H4 (cell line): ENCODE measurements at regions not wholly inside any gene's neighbourhood (a gene's known extent, or its start where the extent isn't known, plus 50 kb on each side); places are given as distances from the start of the nearest gene placed in this dataset.
A peak's percentile ranks its signal among the peaks of the same experiment; 100 is the strongest.
"Not testable (repeated sequence)": the region's sequence is repeated elsewhere in the genome, so short reads cannot be mapped to it uniquely, and the experiment has no call there.

Experiments used
- DNase-seq: peaks from one replicate; pipeline ENCODE4 v3.0.0-alpha.2; 2015; ENCODE audit warnings: low spot score

GRCh38 chr11:109933126-109933525 lies 160.1 kb upstream of the ZC3H12C start:
- no peak for DNase-seq

DNA sequence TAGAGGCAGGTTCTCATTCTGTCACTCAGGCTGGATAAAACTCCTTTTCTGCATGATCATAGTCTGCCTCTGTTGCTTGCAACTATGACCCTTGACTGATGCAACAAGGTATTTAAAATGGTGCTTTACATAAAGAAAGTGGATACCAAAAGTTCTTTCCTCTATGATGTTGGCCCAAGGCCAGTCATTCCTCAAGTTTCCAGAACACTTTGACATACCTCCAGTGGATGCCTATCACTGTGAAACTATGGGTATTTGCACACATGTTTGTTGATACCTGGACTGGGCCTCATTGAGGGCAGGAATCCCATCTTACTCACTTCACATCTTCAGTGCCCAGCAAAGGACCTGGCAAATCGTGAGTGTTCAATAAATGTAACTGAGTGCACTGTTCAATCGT lies 159.0 kb upstream of the ZC3H12C start:
- no peak for DNase-seq

GRCh38 chr11:109936661-109937180 lies 156.5 kb upstream of the ZC3H12C start:
- no peak for DNase-seq

- no peak for DNase-seq
Observed at GRCh38 chr11:109937968-109938367, 155.2 kb upstream of the ZC3H12C start.

- DNase-seq = peak; percentile 89
Observed at GRCh38 chr11:109939166-109939810, 153.9 kb upstream of the ZC3H12C start.

DNA sequence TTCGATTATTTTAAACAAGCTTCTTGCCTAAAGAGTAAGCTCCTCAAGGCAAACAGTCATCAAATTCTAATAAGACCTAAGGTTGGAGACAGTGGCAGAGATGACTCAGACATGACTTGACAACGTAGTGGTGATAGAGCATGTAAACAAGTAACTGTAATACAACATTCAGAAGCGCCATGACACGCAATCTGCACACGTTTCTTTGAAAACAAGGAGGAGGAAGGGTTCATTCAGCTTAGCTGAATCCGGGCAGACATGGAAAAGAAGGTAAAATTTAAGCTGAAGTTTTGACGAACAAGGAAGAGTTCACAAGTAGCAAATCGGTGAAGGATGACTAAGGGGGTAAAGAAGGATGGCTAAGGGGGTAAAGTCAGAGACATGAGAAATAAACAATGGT lies 152.4 kb upstream of the ZC3H12C start:
- peak; percentile 94 for DNase-seq

DNA sequence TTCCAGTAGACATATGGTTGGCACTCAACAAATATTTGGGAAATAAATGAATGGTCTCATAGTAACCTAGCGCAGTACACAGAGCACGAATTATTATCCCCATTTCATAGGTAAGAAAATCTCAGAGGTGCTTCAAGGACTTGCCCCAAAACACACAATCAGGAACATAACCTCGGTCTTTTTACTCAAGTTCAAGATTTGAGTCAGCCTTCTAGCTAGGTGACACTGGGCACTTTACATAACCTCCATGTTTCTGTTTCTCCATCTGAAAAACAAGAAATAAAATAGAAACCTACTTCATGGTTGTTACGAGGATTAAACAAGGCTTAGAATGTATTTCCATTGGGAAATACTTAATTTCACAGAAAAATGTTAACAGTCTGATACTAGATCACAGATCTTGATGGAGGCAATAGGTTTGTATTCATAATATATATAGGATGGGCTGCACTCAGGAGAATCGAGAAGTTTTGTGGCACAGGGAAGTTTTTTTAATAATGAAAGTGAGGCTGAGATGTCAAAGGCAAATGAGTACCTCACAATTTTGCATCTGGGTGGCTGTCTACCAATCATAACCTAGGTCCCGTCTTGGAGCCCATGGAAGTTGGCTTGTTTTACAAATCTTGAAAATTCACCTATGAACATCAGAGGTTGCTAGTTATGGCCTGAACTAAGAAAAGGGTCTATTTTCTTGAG lies 147.4 kb upstream of the ZC3H12C start:
- no peak for DNase-seq

- peak; percentile 97 for DNase-seq
Observed at GRCh38 chr11:109946322-109946846, 146.8 kb upstream of the ZC3H12C start.

DNA sequence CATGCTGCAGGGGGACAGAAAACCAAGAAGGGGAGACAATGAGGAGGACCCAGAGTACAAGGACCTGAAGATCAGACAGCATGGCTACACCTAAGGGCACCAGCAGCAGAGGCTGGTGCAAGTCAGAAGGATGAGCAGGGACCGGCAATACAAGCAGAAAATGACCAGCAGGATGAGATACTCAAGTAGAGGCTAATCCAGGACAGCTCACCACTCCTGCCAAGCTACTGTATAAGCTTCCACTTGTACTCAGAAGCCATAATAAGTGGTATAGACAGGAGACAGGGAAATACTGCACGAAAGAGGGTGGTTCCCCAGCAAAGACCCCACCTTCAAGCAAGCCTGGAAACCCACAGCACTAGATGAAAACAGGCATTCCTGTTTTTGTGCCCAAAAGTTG lies 138.7 kb upstream of the ZC3H12C start:
- DNase-seq = no peak

DNA sequence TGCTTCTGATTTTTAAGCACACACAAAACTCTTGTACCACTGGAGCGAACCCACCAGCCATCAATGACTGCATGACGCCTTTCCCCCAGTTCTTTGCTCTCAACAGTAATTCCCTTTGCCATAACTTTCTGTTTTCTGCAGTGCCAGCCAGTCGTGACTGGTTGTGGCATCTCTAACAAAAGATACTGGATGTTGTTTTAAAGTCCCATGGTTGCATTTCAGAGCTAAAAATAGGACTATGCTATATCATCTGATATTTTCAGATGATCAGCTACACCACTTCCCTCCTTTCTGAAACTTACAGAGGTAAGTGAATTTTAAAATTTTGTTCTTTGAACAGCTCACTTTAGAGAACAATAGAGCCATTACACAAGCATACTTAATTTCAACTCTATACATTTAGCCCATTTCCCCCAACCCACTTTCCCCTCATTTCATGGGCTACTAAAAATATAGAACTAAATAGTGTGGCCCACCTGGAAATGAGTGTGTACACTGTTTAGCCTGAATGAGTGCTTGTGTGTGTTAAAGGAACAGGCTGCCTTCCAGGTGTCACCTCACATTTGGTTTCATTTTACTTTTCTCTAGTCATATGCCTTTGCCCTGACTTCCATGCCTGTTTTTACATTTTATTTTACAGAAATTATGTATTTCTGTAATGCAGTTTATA lies 136.9 kb upstream of the ZC3H12C start:
- DNase-seq = no peak

- no peak for DNase-seq
Observed at GRCh38 chr11:109957000-109957399, 136.2 kb upstream of the ZC3H12C start.

DNA sequence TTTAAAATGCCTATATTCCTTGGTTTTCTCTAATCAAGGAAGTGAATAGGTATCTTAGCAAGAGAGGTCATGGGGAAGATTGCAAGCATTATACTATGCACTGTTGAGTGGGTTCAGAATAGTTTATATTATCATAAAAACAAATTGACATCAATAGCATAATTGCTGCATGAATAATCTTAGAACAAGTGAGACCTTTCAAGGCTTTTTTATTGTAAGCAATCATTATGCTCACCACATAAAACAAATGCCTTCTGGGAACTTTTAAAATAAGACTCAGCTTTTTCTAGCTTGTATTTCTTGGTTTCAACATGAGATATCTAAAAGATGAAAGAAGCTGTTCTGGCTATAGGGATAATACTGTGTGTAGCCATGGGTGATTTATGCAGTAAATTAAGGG lies 135.6 kb upstream of the ZC3H12C start:
- DNase-seq = no peak

GRCh38 chr11:109958131-109958820 lies 134.9 kb upstream of the ZC3H12C start:
- DNase-seq = no peak

- DNase-seq = no peak
Observed at GRCh38 chr11:109958821-109959166, 134.4 kb upstream of the ZC3H12C start.

GRCh38 chr11:109960831-109961230 lies 132.4 kb upstream of the ZC3H12C start:
- DNase-seq = peak; percentile 29

GRCh38 chr11:109961261-109961660 lies 131.9 kb upstream of the ZC3H12C start:
- no peak for DNase-seq

DNA sequence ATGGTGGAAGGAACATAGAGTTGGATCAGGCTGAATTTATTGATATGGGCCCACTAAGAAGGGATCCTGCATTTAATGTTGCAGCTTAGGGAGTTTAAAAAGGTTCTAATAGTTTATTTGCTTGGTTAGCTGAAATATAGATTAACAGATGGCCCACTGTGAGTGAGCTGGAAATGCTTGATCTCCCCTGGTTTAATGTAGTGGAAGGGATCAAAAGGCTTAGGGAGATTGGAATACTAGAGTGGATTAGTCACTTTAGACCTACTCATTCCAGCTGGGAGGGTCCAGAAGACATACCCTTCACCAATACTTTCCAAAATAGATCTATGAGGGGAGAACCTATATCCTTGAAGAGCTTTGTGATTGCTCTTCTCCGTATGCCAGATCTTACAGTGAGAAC lies 130.1 kb upstream of the ZC3H12C start:
- no peak for DNase-seq

DNA sequence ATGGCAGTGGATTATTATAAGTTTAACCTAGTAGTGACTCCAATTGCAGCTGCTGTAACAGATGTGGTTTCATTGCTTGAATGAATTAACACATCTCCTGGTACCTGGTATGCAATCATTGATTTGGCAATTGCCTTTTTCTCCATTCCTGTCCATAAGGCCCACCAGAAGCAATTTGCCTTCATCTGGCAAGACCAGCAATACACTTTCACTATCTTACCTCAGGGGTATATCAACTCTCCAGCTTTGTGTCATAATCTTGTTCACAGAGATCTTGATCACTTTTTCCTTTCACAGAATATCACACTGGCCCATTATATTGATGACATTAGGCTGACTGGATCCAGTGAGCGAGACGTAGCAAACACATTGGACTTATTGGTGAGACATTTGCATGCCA lies 128.7 kb upstream of the ZC3H12C start:
- DNase-seq = no peak

- not testable (repeated sequence) for DNase-seq
Observed at GRCh38 chr11:109965445-109965844, 127.7 kb upstream of the ZC3H12C start.

- DNase-seq = not testable (repeated sequence)
Observed at GRCh38 chr11:109965926-109966325, 127.3 kb upstream of the ZC3H12C start.

GRCh38 chr11:109967136-109967535 lies 126.1 kb upstream of the ZC3H12C start:
- not testable (repeated sequence) for DNase-seq

DNA sequence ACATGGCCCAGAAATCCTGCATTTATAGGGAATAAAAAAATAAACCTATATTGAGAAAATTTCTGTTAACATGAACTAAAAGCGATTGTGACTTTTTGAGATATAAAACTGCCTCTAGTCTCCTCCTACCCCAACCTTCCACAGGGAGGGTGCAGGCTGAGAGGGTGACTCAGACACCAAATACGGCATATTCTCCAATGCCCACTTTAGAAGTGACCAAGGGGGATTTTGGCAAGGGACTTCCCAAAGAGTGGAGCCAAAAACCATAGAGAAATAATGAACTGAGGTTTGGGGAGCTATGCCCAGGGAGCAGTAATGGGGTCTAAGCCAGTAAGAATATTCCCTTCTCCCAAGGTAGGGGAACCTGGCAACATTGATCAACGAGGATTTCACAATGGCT lies 124.9 kb upstream of the ZC3H12C start:
- no peak for DNase-seq
